Type B pancreatic cell (in vitro differentiated cells): ENCODE measurements at regions not wholly inside any gene's neighbourhood (a gene's known extent, or its start where the extent isn't known, plus 50 kb on each side); places are given as distances from the start of the nearest gene placed in this dataset.

ENCODE experiments used
- DNase-seq: peaks from one replicate; pipeline ENCODE4 v3.0.0; 2021; ENCODE audit warnings: mixed read lengths; ENCODE audit not compliant: unreplicated experiment; ENCODE audit errors: extremely low spot score
- H3K27ac Mint-ChIP-seq: 2 replicates; pipeline ENCODE4 v1.8.0; 2021; ENCODE audit warnings: mild to moderate bottlenecking, mixed read lengths
- H3K27me3 Mint-ChIP-seq: 2 replicates; pipeline ENCODE4 v1.8.0; 2021; ENCODE audit warnings: mixed read lengths
- H3K36me3 Mint-ChIP-seq: 2 replicates; pipeline ENCODE4 v1.8.0; 2021; ENCODE audit warnings: mixed read lengths
- H3K4me1 Mint-ChIP-seq: one replicate; pipeline ENCODE4 v1.8.0; 2021; ENCODE audit warnings: mixed read lengths; ENCODE audit not compliant: unreplicated experiment
- H3K4me3 Mint-ChIP-seq: 2 replicates; pipeline ENCODE4 v1.8.0; 2021; ENCODE audit warnings: mild to moderate bottlenecking, mixed read lengths
- H3K9me3 Mint-ChIP-seq: 2 replicates; pipeline ENCODE4 v1.8.0; 2021; ENCODE audit warnings: mixed read lengths
- CTCF ChIP-seq: fragments of 200-600 bp; sonication (generic); conservative IDR thresholded peaks from 2 replicates; pipeline ENCODE4 v1.5.0; 2021; ENCODE audit warnings: antibody characterized with exemption, mild to moderate bottlenecking

- Mint-ChIP-seq H3K27ac (no peak overlapping the region), H3K9me3 (peaks cover 8% of the 10 kb centered on the region), H3K4me3 (no peak overlapping the region), H3K36me3 (peaks cover 4% of the 10 kb centered on the region), H3K4me1 (peaks cover 21% of the 10 kb centered on the region), H3K27me3 (no peaks in the 10 kb centered on the region)
- TF ChIP-seq CTCF, result no peak
- no peak for DNase-seq
These were observed 399.9 kb downstream of the MEIS1 start for GRCh38 chr2:66834859-66835258.

GRCh38 chr2:66836851-66837250 lies 401.9 kb downstream of the MEIS1 start:
- H3K4me1 Mint-ChIP-seq, result peaks cover 17% of the 10 kb centered on the region
- no peak overlapping the region for H3K4me3 Mint-ChIP-seq
- TF ChIP-seq CTCF, result no peak
- DNase-seq, result no peak
- no peak overlapping the region for H3K27ac Mint-ChIP-seq
- H3K27me3 Mint-ChIP-seq, result no peaks in the 10 kb centered on the region
- H3K36me3 Mint-ChIP-seq, result peaks cover 4% of the 10 kb centered on the region
- H3K9me3 Mint-ChIP-seq, result peaks cover 15% of the 10 kb centered on the region

GRCh38 chr2:66839551-66840320 lies 404.8 kb downstream of the MEIS1 start:
- no peak for TF ChIP-seq CTCF
- Mint-ChIP-seq H3K4me3 (peak overlapping the region; percentile 57), H3K27ac (peak overlapping the region; percentile 81), H3K27me3 (no peaks in the 10 kb centered on the region), H3K36me3 (peaks cover 4% of the 10 kb centered on the region), H3K9me3 (peaks cover 15% of the 10 kb centered on the region), H3K4me1 (peaks cover 23% of the 10 kb centered on the region)
- no peak for DNase-seq

- peaks cover 29% of the 10 kb centered on the region for H3K4me1 Mint-ChIP-seq
- peaks cover 15% of the 10 kb centered on the region for H3K9me3 Mint-ChIP-seq
- peaks cover 4% of the 10 kb centered on the region for H3K36me3 Mint-ChIP-seq
- H3K4me3 Mint-ChIP-seq, result no peak overlapping the region
- no peak for DNase-seq
- no peak for TF ChIP-seq CTCF
- peak overlapping the region; percentile 81 for H3K27ac Mint-ChIP-seq
- H3K27me3 Mint-ChIP-seq, result no peaks in the 10 kb centered on the region
These were observed 405.5 kb downstream of the MEIS1 start for GRCh38 chr2:66840321-66841002.

- Mint-ChIP-seq H3K36me3 (no peaks in the 10 kb centered on the region), H3K4me1 (peaks cover 47% of the 10 kb centered on the region), H3K27me3 (no peaks in the 10 kb centered on the region), H3K27ac (peak overlapping the region; percentile 12), H3K9me3 (peaks cover 15% of the 10 kb centered on the region), H3K4me3 (no peak overlapping the region)
- DNase-seq, result no peak
- no peak for TF ChIP-seq CTCF
These were observed 408.9 kb downstream of the MEIS1 start for GRCh38 chr2:66843847-66844246.
